Stimulated activated CD8-positive, alpha-beta memory T cell treated with anti-CD3 and anti-CD28 coated beads, Interleukin-15, amount 100 ng/mL, for 24 hours (primary cell): ENCODE measurements at regions not wholly inside any gene's neighbourhood (a gene's known extent, or its start where the extent isn't known, plus 50 kb on each side); places are given as distances from the start of the nearest gene placed in this dataset.

ENCODE experiments used
- DNase-seq: peaks from one replicate; pipeline ENCODE4 v3.0.0-alpha.2; 2020; ENCODE audit warnings: low read depth

DNA sequence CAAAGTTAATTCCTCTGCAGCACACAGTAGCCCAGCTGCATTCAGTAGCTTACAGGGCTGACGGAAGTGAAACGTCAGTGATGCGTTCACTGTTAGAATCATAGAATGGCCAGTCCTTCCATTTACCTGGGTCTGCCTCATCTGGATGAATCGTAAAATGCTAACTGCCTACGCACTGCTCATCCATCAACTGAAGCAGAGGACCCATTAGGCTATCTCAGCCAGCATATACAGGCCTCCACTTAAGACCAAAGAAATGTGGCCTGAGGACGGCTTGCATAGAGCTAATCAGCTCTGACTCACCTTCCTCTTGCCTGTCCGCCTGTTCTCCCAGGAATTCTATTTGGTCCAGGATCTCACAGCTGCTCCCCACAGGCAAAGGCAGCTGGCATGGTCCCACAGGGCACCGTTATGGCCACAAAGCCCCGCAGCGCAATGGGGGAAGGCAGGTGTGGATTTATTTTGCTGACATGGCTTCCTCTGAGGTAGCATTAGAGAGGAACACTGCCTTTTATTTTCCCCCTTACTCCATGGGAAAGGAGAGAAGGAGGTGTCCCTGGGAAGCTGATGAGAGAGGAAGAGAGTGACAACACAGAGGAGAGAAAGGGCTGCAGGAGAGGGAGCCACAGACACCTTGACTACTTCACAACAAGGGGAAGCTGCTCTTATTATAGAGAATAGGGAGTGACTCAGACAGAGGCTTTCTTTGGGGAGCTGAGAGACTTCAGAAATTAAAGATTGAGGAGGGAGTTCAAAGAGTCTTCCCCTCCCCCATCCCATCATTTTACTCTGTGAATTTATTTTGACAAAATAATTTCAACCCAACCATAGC, 177.6 kb downstream of the HHIPL2 start:
- DNase-seq, result no peak

DNA sequence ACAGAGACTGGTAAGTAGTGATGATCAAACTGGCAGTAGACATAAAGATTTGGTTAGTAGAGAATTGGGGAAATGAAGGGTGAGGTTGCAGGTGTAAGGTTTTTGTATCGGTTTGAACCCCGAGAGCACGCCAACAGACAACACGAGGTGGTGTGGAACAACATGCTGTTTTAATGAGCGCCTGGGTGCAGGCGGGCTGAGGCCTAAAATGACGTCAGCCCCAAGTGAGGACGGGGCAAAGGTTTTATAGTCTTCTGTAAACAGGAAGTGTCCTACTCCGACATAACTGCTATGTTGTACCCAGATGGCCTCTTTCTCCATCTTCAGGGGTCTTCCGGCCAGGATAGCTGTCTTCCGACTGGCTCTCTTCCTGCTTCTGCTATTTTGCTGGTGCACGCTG, 178.8 kb downstream of the HHIPL2 start:
- no peak for DNase-seq

- no peak for DNase-seq
Measured at GRCh38 chr1:222358100-222358499, 189.8 kb downstream of the HHIPL2 start.

DNA sequence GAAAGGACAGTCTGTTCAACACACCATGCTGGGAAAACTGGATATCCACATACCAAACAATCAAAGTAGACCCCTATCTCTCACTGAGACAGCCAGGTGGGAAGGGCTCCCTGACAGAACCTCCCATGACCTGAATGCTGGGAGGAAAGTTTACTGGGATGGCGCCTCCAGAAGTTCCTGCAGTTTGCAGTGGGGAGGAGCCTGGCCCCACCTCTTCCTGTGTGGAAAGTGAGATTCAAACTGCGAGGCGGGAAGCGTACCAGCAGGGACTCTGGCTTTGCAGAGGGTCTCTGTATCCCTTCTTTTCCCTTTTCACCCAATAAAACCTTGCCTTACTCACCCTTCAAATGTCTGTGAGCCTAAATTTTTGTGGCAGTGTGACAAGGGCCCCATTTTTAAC, 190.7 kb downstream of the HHIPL2 start:
- no peak for DNase-seq

GRCh38 chr1:222347627-222348026, 200.3 kb downstream of the HHIPL2 start:
- DNase-seq, result no peak

- DNase-seq, result no peak
Measured at GRCh38 chr1:222346955-222347354, 200.9 kb downstream of the HHIPL2 start.

DNA sequence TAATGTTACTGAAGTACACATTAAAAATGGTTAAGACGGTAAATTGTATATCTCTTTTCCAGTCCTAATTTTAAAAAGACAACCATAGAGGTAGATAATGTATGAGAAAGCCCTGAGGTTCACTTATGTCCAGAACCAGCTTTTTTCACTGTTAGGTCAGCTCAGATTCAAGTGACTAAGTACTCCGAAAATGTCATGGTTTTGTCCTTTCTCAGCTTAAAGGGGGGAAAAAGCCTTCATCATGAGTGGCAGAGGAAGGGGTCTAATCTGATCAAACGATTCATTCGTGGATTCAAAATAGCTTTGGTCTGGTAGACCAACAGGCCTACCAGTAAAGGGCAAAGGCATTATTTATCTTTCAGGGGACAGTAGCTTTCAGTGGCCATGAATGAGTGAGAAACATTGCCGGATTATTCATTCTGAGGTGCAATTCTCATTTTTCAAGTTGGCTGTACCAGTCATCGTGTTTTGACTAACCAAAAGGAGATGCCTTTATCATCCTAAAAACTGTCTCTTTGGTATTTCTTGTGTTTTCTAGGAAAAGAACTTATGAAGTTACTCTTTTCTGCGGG, 208.4 kb downstream of the HHIPL2 start:
- no peak for DNase-seq

- no peak for DNase-seq
Measured at GRCh38 chr1:222335586-222335985, 212.3 kb downstream of the HHIPL2 start.

- no peak for DNase-seq
Measured at GRCh38 chr1:222334026-222334680, 213.8 kb downstream of the HHIPL2 start.

DNA sequence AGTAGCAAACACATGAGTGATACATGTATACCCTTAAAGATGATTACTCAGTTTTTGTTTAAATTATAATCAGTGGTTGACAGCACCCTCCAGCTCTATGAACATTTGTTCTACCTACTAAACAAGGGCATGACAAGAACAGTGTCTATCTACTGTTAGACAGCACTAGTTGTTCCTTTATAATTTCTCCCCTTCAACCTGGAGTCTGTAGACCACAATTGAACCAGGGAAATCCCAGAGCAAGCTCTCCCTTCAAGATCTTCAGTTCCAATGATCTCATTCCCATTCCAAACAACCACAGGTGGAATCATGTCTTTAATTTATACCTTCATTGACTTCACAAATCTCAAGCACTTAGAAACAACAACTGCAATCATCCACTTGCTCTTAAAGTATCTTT, 216.1 kb downstream of the HHIPL2 start:
- DNase-seq, result no peak

- no peak for DNase-seq
Measured at GRCh38 chr1:222331340-222331739, 216.6 kb downstream of the HHIPL2 start.

DNA sequence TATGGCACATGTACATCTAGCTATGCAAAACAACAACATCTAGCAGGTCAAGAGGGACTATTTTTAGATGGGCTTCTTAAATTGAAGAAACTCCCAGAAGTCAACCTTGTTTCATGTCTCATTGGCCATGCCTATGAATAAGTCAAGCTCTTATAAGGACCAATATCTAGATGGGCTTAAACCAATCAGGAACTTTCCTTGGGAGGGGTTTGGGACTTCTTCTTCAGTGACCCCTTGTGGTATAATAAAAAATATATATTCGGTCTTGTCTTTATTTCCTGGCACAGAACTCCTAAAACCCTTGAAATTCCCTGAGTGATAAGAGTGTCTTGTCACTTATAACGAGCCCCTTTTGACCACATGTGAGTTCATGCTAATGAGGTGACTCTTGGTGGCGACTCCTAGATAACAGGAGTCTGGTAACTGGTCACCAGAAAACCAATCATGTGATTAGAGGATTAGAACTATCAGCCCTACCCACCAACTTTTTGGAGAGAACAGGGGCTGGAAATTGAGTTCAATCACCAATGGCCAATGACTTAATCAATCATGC, 218.3 kb downstream of the HHIPL2 start:
- no peak for DNase-seq

GRCh38 chr1:222326710-222327036, 221.2 kb downstream of the HHIPL2 start:
- no peak for DNase-seq

DNA sequence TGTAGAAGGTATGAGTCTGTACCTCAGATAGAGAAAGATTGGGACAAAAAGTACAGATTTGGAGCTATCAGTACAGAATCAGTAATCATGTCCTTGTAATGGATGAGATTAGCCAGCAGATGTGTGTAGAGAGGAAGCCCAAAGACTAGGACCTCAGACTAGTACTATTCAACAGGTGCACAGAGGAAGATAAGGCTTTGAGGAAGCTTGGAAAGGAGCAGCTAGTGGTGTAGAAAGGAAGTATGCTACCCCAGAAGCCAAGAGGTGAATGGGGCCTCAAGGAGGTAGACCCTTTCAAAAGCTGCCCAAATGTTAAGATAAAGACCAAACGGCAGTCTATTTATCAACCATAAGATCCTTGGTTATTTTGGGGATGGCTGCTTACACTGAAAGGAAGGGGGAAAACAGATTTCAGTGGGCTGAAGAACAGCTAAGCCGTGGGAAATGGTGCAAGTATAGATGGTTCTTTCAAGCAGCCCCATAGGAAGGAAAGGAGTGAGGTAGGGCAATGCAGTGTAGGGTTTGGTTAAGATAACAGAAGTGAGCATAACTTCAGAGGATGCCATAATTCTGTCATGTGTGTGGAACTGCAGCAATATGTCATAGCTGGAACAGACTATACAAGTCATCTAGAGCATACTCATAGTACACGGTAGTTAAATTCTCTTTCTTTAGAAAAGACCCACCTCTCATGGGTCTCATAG, 221.7 kb downstream of the HHIPL2 start:
- no peak for DNase-seq

DNA sequence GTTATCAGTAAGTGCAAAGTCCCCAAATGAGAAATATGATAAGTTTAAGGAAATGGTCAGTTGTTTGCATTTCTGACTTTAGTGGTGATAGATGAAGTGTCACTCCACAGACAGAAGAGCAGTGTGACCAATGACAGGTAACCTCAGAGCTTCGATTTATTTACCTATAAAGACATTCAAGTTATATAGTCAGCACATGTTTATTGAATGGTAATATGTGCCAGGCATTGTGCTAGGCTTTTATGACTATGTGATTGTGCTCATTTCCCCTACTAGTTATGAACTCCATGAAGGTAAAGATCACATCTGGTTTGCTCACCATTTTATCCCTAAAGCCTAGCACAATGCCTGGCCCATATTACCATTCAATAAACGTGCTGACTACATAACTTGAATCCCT, 222.4 kb downstream of the HHIPL2 start:
- DNase-seq, result no peak

DNA sequence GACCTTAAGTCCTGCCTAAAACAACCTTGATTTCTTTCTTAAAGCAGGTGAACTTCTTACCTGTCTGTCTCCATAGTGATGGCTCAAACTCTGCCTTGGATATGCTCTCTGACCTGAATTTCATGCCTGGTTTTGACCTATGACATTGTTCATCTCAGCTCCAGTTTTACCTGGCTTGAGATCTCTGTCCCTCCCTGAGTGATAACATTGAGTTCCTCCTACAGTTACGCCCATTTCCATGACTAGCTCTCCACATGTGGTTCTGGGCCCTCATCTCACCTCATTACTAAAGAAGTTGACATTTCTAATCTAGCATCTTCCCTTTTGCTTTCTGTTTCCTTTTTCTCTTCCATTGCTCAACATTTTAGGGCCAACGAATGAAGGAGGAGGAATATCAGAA, 233.1 kb downstream of the HHIPL2 start:
- no peak for DNase-seq

DNA sequence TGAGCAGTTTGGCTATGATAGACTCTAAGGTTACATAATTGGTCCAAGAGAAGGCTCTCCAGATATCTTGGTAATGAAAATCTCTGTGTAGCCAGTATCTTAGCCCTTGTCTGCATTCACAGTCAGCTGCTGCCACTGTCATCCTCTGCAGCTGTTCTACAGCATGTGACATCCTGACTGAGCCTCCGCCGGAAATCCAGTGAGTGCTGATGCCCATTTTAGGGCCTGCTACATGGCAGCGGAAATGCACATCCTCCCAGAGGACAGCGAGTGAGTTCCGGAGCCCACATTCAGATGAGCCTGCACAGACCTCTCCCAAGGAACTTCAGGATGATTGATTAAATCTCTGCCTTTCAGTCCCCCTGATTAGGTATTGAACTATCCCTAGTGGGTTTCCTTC, 237.1 kb downstream of the HHIPL2 start:
- DNase-seq, result no peak

- no peak for DNase-seq
Measured at GRCh38 chr1:222307621-222308020, 240.3 kb downstream of the HHIPL2 start.

DNA sequence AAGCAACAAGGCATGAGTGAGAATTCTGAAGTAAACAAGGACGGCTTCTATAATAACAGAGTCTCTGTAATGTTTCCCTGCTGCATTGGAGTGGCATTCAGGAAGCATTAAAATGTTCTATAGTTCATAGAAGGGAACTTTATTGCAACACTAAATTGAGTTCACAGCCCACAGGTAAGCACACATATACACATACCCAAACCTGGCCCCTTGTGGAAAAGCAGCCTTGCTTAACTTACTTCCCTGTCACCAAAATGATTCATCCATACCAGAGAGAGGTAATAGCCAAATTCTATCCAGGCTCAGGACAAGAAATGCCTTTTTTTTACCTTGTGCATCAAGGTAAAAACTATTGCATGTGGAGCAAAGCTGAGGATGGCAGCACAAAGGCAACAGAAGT, 241.4 kb downstream of the HHIPL2 start:
- no peak for DNase-seq

DNA sequence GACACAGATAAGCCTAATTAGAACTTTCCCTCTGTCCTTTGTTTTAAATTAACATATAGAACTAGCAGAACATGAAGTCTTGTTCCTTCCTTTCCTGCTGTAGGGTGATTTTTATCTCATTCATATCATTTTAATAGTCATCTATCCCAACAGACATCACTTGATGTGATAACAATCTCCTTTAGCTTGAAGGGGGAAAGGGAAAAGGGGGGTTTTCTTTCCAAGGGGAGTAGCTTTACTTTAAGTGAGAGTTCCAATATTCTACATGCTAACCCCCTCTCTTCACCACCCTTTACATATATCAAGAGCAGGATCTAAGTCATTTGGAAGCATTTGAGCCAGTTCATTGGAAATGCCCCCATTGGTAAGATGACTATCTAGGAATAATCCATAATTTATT, 241.9 kb downstream of the HHIPL2 start:
- no peak for DNase-seq

DNA sequence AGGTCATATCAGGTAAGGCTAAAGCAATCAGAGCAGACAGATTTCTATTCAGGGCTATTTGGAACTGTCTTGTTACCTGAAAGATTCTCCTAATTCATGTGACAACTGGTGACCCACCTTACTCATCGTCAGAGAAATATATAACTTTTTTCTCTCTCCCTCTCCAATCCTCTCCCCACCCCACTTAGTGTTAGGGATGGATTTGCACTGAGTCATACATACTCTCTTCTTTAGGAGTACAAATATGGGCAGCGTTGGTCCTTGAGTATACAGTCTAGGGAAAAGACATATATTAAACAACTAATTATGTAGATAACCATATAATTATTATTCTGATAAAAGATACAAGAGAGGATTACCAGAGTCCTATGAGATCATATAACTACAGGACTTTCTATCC, 246.3 kb downstream of the HHIPL2 start:
- DNase-seq, result no peak

DNA sequence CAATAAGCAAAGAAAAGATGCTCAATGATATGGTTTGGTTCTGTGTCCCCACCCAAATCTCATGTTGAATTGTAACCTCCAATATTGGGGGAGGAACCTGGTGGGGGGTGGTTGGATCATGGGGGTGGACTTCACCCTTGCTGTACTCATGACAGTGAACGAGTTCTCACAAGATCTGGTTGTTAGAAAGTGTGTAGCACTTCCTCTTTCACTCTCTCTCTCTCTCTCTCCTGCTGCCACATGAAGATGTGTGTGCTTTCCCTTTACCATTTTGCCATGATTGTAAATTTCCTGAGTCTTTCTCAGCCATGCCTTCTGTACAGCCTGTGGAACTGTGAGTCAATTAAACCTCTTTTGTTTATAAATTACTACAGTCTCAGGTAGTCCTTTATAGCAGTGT, 248.4 kb downstream of the HHIPL2 start:
- DNase-seq, result no peak

GRCh38 chr1:222290866-222291265, 257.0 kb downstream of the HHIPL2 start:
- DNase-seq, result no peak
